Right lobe of liver (tissue), 6 donors: ENCODE measurements at regions not wholly inside any gene's neighbourhood (a gene's known extent, or its start where the extent isn't known, plus 50 kb on each side); places are given as distances from the start of the nearest gene placed in this dataset.

Experiments used
- ATAC-seq, 4 donors: fragments of 200-7000 bp; cut with Tn5 transposase; one replicate each; pipeline ENCODE4 v1.9.1; 2020; ENCODE audit warnings: mild to moderate bottlenecking in 4 of 4, moderate library complexity in 4 of 4
- DNase-seq, 3 donors: peaks; one replicate each; pipeline ENCODE4 v3.0.0-alpha.2; 2020
- H3K27ac ChIP-seq, 3 donors: fragments of 200-600 bp; one replicate each; pipeline ENCODE4 v1.8.0; 2022
- H3K27me3 ChIP-seq, 2 donors: fragments of 200-600 bp; one replicate each; pipeline ENCODE4 v1.8.0; 2022
- H3K36me3 ChIP-seq, 4 donors: fragments of 200-600 bp; sonication (generic) in 1 of 4; one replicate each; pipeline versions ENCODE4 v1.5.1 to v1.8.0; 2017 to 2022; ENCODE audit warnings: control low read depth in 1 of 4
- H3K4me1 ChIP-seq, 4 donors: fragments of 200-600 bp; sonication (generic) in 1 of 4; one replicate each; pipeline versions ENCODE4 v1.5.1 to v1.8.0; 2017 to 2022; ENCODE audit warnings: control low read depth in 1 of 4
- H3K4me3 ChIP-seq, 3 donors: fragments of 200-600 bp; one replicate each; pipeline ENCODE4 v1.8.0; 2022
- H3K9me3 ChIP-seq, 4 donors: fragments of 200-600 bp; sonication (generic) in 1 of 4; one replicate each; pipeline versions ENCODE4 v1.5.1 to v1.8.0; 2017 to 2022; ENCODE audit warnings: control low read depth in 1 of 4
- POLR2A ChIP-seq: fragments of 450-650 bp; IDR thresholded peaks from one replicate; pipeline ENCODE4 v1.6.1; 2017; ENCODE audit warnings: antibody characterized with exemption, mild to moderate bottlenecking
- WGBS: methylation state at CpG from one replicate; pipeline ENCODE4 v1.1.6; 2018; ENCODE audit warnings: low coverage, low lambda C conversion rate; ENCODE audit not compliant: insufficient coverage; ENCODE audit errors: missing lambda C conversion rate; 5-methylcytosine and 5-hydroxymethylcytosine counted together
- intact Hi-C, 2 donors: fragments of 100-400 bp; cut with DNase I; formaldehyde crosslinking; loops; one replicate each; pipeline versions ENCODE4 v1.11.2 to v1.14.1; 2022
- TF ChIP-seq, protein P1 (sequence below), 4 donors: fragments of 200-600 bp in 3 of 4; fragments of 450-650 bp in 1 of 4; IDR thresholded peaks; one replicate each; pipeline versions ENCODE4 v1.5.1 to v1.8.0; 2016 to 2022; ENCODE audit warnings: antibody characterized with exemption in 4 of 4, mild to moderate bottlenecking in 2 of 4
- donor health status: DM: no; HTN: yes; CAD: no.
- donor health status: DM: no; HTN: no; CAD: no.
- donor health status: DM: no; HTN: no; CAD: no.
- donor health status: DM: no; HTN: yes; CAD: no.
- donor health status: DM: no; HTN: yes; CAD: no.

DNA sequence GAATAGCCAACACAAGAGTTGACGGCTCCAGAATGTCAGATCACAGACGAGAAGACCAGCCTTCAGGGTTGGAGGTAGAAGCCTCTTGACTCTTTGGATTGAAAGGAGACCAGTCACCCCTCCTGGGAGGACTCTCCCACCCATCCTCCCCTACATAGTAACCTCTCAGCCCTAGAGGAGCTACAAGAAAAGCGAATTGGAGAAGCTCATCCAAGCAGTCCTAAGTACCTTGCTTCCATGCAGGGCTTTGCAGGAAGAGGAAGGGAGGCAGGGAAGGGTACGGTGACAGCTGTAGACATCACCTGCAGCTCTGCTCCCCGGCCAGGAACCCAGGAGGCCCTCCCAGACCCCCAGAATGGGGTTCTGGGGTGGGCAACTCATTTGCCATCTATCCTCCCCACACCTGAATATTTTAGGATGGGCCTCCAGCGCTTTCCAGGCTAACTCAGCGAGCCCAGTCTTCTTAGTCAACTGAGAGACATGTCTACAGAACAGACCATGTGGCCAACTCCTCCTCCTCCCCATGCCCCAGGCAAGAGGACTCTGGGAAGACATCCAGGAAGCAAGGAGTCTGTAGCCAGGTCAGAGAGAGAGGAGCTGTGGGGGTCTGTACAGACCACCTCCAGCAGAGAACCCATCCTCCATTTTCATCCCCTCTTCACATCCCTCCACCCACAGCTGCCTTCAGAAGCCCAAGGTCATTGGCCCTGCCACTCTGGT lies 55.6 kb upstream of the LBX1 start:
- intact Hi-C loops, result no loop called here
- TF ChIP-seq, protein P1, sequence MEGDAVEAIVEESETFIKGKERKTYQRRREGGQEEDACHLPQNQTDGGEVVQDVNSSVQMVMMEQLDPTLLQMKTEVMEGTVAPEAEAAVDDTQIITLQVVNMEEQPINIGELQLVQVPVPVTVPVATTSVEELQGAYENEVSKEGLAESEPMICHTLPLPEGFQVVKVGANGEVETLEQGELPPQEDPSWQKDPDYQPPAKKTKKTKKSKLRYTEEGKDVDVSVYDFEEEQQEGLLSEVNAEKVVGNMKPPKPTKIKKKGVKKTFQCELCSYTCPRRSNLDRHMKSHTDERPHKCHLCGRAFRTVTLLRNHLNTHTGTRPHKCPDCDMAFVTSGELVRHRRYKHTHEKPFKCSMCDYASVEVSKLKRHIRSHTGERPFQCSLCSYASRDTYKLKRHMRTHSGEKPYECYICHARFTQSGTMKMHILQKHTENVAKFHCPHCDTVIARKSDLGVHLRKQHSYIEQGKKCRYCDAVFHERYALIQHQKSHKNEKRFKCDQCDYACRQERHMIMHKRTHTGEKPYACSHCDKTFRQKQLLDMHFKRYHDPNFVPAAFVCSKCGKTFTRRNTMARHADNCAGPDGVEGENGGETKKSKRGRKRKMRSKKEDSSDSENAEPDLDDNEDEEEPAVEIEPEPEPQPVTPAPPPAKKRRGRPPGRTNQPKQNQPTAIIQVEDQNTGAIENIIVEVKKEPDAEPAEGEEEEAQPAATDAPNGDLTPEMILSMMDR (IDR thresholded peaks at IDR 0.05), result no peak
- no peak for TF ChIP-seq POLR2A
- Histone ChIP-seq H3K27me3 (peaks cover 0 to 21% of the 10 kb centered on the region in 2 donors), H3K27ac (no peak overlapping the region), H3K9me3 (no peaks in the 10 kb centered on the region), H3K4me3 (no peak overlapping the region), H3K4me1 (no peaks in the 10 kb centered on the region), H3K36me3 (no peaks in the 10 kb centered on the region)
- WGBS, result 30% methylated on average over 6 of the region's 7 CpGs
- no peak for ATAC-seq
- no peak for DNase-seq

GRCh38 chr10:101285519-101286070 lies 56.3 kb upstream of the LBX1 start:
- no peak overlapping the region for H3K4me3 ChIP-seq
- H3K27me3 ChIP-seq, result peaks cover 0 to 21% of the 10 kb centered on the region in 2 donors
- DNase-seq (no peak), ATAC-seq (no peak)
- H3K27ac ChIP-seq, result no peak overlapping the region
- no peaks in the 10 kb centered on the region for H3K36me3 ChIP-seq
- 9% methylated on average over 10 of the region's 15 CpGs for WGBS
- no peak for TF ChIP-seq POLR2A
- TF ChIP-seq, protein P1 (IDR thresholded peaks at IDR 0.05), result no peak
- no peaks in the 10 kb centered on the region for H3K4me1 ChIP-seq
- no peaks in the 10 kb centered on the region for H3K9me3 ChIP-seq
- intact Hi-C loops, result no loop called here

DNA sequence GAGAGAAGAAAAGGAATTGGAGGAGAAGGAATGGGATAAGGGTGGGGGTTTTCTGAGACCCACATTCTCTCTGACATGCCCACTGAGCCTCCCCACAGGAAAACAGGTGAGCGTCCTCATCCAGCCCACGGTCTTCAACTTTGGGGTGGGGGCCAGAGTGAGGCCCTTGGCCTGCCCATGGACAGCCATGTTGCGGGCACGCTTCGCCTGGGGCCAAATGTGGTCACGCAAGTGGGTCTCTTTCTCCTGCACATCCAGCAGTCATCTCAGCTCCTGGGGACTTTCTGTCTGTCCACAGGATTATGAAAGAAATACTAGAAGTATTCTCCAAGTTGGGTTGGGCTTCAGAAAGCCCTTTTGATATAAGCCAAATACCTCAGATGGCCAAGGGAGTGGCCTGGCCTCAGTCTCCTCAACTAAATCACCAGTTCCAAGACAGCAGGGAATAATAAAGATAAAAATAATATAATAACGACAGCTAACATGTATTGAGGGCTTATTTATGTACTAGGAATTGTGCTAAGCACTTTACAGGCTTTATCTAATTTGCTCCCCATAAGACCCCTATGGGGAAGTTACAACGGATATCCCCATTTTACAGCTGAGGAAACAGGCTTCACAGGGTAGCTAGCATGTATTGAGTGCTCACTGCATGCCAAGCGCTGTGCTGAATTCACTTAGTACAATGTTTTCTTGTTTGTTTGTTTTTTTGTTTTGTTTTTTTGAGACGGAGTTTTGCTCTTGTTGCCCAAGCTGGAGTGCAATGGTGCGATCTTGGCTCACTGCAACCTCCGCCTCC lies 57.2 kb upstream of the LBX1 start:
- 49% methylated on average over 10 of the region's 12 CpGs for WGBS
- DNase-seq (no peak), ATAC-seq (no peak)
- Histone ChIP-seq H3K4me1 (peaks cover 0 to 4% (median 0%) of the 10 kb centered on the region in 4 donors), H3K4me3 (no peak overlapping the region), H3K9me3 (no peaks in the 10 kb centered on the region), H3K36me3 (no peaks in the 10 kb centered on the region), H3K27me3 (peaks cover 3 to 21% of the 10 kb centered on the region in 2 donors), H3K27ac (no peak overlapping the region)
- intact Hi-C loops, result no loop called here
- no peak for TF ChIP-seq POLR2A
- TF ChIP-seq, protein P1 (IDR thresholded peaks at IDR 0.05), result no peak

- no peaks in the 10 kb centered on the region for H3K9me3 ChIP-seq
- DNase-seq (no peak), ATAC-seq (peak in 1 of 4 donors; percentile 49)
- peaks cover 3 to 21% of the 10 kb centered on the region in 2 donors for H3K27me3 ChIP-seq
- peaks cover 0 to 13% (median 0%) of the 10 kb centered on the region in 4 donors for H3K4me1 ChIP-seq
- no peaks in the 10 kb centered on the region for H3K36me3 ChIP-seq
- TF ChIP-seq, protein P1 (IDR thresholded peaks at IDR 0.05), result no peak
- no peak for TF ChIP-seq POLR2A
- H3K27ac ChIP-seq, result no peak overlapping the region
- H3K4me3 ChIP-seq, result no peak overlapping the region
- 26% methylated on average over 17 of the region's 18 CpGs for WGBS
- intact Hi-C loops, result no loop called here
Observed at GRCh38 chr10:101287183-101287996, 58.1 kb upstream of the LBX1 start.
